ENCODE measurements at regions not wholly inside any gene's neighbourhood (a gene's known extent, or its start where the extent isn't known, plus 50 kb on each side); places are given as distances from the start of the nearest gene placed in this dataset.

- TF ChIP-seq CTCF (IDR thresholded peaks at IDR 0.05; ENCODE audit: low read depth, low read length) = no peak
- TF ChIP-seq EZH2phosphoT487 (IDR thresholded peaks at IDR 0.05; ENCODE audit: low read depth) = no peak
Measured at GRCh38 chr12:129987841-129988240, 84.0 kb upstream of the TMEM132D start.
